ENCODE measurements at regions not wholly inside any gene's neighbourhood (a gene's known extent, or its start where the extent isn't known, plus 50 kb on each side); places are given as distances from the start of the nearest gene placed in this dataset.

- no peaks in the 10 kb centered on the region for H3K36me3 ChIP-seq (ENCODE audit: control insufficient read depth in 1 of 2, insufficient read depth in 2 of 2, low read length in 2 of 2)
- no peak overlapping the region for H3K4me2 ChIP-seq (ENCODE audit: low read length)
- no peaks in the 10 kb centered on the region for H3K9me2 ChIP-seq (ENCODE audit: insufficient read depth)
- H3K79me2 ChIP-seq (ENCODE audit: insufficient read depth, low read length), result no peaks in the 10 kb centered on the region
- H3K9me3 ChIP-seq (ENCODE audit: control insufficient read depth in 1 of 2, insufficient read depth in 1 of 2, low read depth in 1 of 2, low read length in 2 of 2), result no peaks in the 10 kb centered on the region
- no peak overlapping the region for H3K9ac ChIP-seq (ENCODE audit: low read length)
- intact Hi-C loops (cut with micrococcal nuclease), result loop anchor here (10.0 kb wide), 1 partner anchor 1452 kb away; no protein-coding TSS in a partner anchor
- DNase-seq (ENCODE audit: low read depth, low spot score) (no peak), ATAC-seq (no peak)
- H3K27me3 ChIP-seq (ENCODE audit: insufficient read depth, low read length), result no peaks in the 10 kb centered on the region
- no peak overlapping the region for H2AFZ ChIP-seq (ENCODE audit: low read depth, low read length, poor library complexity, severe bottlenecking)
- RAD21 ChIA-PET (ENCODE audit: low non-redundant PET in 1 of 2, low total read pairs in 2 of 2, uncharacterized antibody in 2 of 2, unreplicated experiment in 2 of 2), result interaction anchor here in 1 of 2 experiments (0.5 kb wide), 1 partner anchor 22 kb away, joined by 3 read pairs; no protein-coding TSS in a partner anchor
- no peaks in the 10 kb centered on the region for H3K4me1 ChIP-seq (ENCODE audit: control insufficient read depth in 1 of 2, insufficient read depth in 2 of 2, low read length in 2 of 2)
- TF ChIP-seq EGR1 (IDR thresholded peaks at IDR 0.05; ENCODE audit: low read depth) (no peak), ELF1 (IDR thresholded peaks at IDR 0.05; ENCODE audit: borderline replicate concordance, low read depth) (no peak), ATF3 (IDR thresholded peaks at IDR 0.05) (no peak), FOSL1 (IDR thresholded peaks at IDR 0.05; ENCODE audit: low read depth) (no peak), SRF (IDR thresholded peaks at IDR 0.05; ENCODE audit: low read depth) (no peak), ZFX (IDR thresholded peaks at IDR 0.05) (no peak), CTCF (IDR thresholded peaks at IDR 0.05 in 2 of 3, conservative IDR thresholded peaks at IDR 0.05 in 1 of 3; ENCODE audit: borderline replicate concordance in 1 of 3, insufficient read depth in 1 of 3, low read depth in 2 of 3, low read length in 2 of 3) (no peak), JUND (IDR thresholded peaks at IDR 0.05) (no peak), RAD21 (IDR thresholded peaks at IDR 0.05; ENCODE audit: low read depth) (no peak)
- H3K4me3 ChIP-seq (replicated peaks in 1 of 2; ENCODE audit: low read depth in 1 of 2, low read length in 2 of 2), result no peak overlapping the region
- POLR2A ChIA-PET, result no interaction called here
- CTCF ChIA-PET, result no interaction called here
- BruUV-seq (replicated peaks), result no TSS peak
- H3K27ac ChIP-seq (ENCODE audit: low read depth, low read length), result no peak overlapping the region
- no peaks in the 10 kb centered on the region for H4K20me1 ChIP-seq (ENCODE audit: insufficient read depth)
Measured at GRCh38 chr13:22483276-22483675, 697.5 kb upstream of the SGCG start.

GRCh38 chr13:22486490-22486889 is 694.3 kb upstream of the SGCG start:
- ChIA-PET CTCF (no interaction called here), POLR2A (interaction anchor here (0.7 kb wide), 1 partner anchor 16 kb away, joined by 3 read pairs; no protein-coding TSS in a partner anchor), RAD21 (ENCODE audit: low non-redundant PET in 1 of 2, low total read pairs in 2 of 2, uncharacterized antibody in 2 of 2, unreplicated experiment in 2 of 2) (no interaction called here)
- H4K20me1 ChIP-seq (ENCODE audit: insufficient read depth), result no peaks in the 10 kb centered on the region
- H3K27me3 ChIP-seq (ENCODE audit: insufficient read depth, low read length), result no peaks in the 10 kb centered on the region
- TF ChIP-seq YY1 (IDR thresholded peaks at IDR 0.05; ENCODE audit: extremely low read depth, insufficient replicate concordance, low read depth, low read length) (no peak), FOSL1 (IDR thresholded peaks at IDR 0.05; ENCODE audit: low read depth) (no peak)
- H3K4me3 ChIP-seq (replicated peaks in 1 of 2; ENCODE audit: low read depth in 1 of 2, low read length in 2 of 2), result no peak overlapping the region
- no peak overlapping the region for H2AFZ ChIP-seq (ENCODE audit: low read depth, low read length, poor library complexity, severe bottlenecking)
- no peaks in the 10 kb centered on the region for H3K9me2 ChIP-seq (ENCODE audit: insufficient read depth)
- DNase-seq (ENCODE audit: low read depth, low spot score) (no peak), ATAC-seq (no peak)
- no TSS peak for BruUV-seq (replicated peaks)
- no peaks in the 10 kb centered on the region for H3K36me3 ChIP-seq (ENCODE audit: control insufficient read depth in 1 of 2, insufficient read depth in 2 of 2, low read length in 2 of 2)
- no peaks in the 10 kb centered on the region for H3K9me3 ChIP-seq (ENCODE audit: control insufficient read depth in 1 of 2, insufficient read depth in 1 of 2, low read depth in 1 of 2, low read length in 2 of 2)
- no peak overlapping the region for H3K4me2 ChIP-seq (ENCODE audit: low read length)
- no peak overlapping the region for H3K9ac ChIP-seq (ENCODE audit: low read length)
- H3K4me1 ChIP-seq (ENCODE audit: control insufficient read depth in 1 of 2, insufficient read depth in 2 of 2, low read length in 2 of 2), result no peaks in the 10 kb centered on the region
- H3K27ac ChIP-seq (ENCODE audit: low read depth, low read length), result no peak overlapping the region
- intact Hi-C loops (cut with micrococcal nuclease), result loop anchor here (10.0 kb wide), 1 partner anchor 1448 kb away; no protein-coding TSS in a partner anchor
- H3K79me2 ChIP-seq (ENCODE audit: insufficient read depth, low read length), result no peaks in the 10 kb centered on the region

Data from HCT116 (cell line).